SU-DHL-6 (cell line): ENCODE measurements at regions not wholly inside any gene's neighbourhood (a gene's known extent, or its start where the extent isn't known, plus 50 kb on each side); places are given as distances from the start of the nearest gene placed in this dataset.

ENCODE experiments used
- H2AFZ ChIP-seq: fragments of 200-600 bp; sonication (generic); 2 replicates; pipeline ENCODE4 v1.6.1; 2014; ENCODE audit warnings: low read depth, mild to moderate bottlenecking, moderate library complexity, mixed read lengths, antibody characterized with exemption, low read length; ENCODE audit not compliant: severe bottlenecking
- H3F3A ChIP-seq: fragments of 200-600 bp; shearing (Covaris generic); 2 replicates; pipeline ENCODE4 v1.6.0; 2016; ENCODE audit warnings: antibody characterized with exemption, mild to moderate bottlenecking; ENCODE audit not compliant: insufficient read depth
- H3K27ac ChIP-seq: fragments of 200-600 bp; sonication (generic); 2 replicates; pipeline ENCODE4 v1.5.1; 2016; ENCODE audit warnings: low read depth, mild to moderate bottlenecking, low read length, moderate library complexity, mixed read lengths
- H3K27me3 ChIP-seq: fragments of 200-600 bp; sonication (generic), shearing (Covaris generic); 2 replicates; pipeline ENCODE4 v1.6.0; 2014; ENCODE audit warnings: mild to moderate bottlenecking, low read length
- H3K36me3 ChIP-seq: fragments of 200-600 bp; sonication (generic); 2 replicates; pipeline ENCODE4 v1.6.1; 2014; ENCODE audit warnings: mild to moderate bottlenecking, low read length, mixed read lengths
- H3K4me2 ChIP-seq: fragments of 300-600, 200-600 bp; shearing (Covaris generic), sonication (generic); 2 replicates; pipeline ENCODE4 v1.6.0; 2014; ENCODE audit warnings: low read length, low read depth, mild to moderate bottlenecking; ENCODE audit not compliant: poor library complexity, severe bottlenecking
- H3K4me3 ChIP-seq: fragments of 200-600 bp; sonication (generic); 2 replicates; pipeline ENCODE4 v1.5.1; 2014; ENCODE audit warnings: antibody characterized with exemption, low read length, mild to moderate bottlenecking, mixed read lengths; ENCODE audit not compliant: insufficient read depth, poor library complexity, severe bottlenecking
- H3K79me2 ChIP-seq: fragments of 200-600 bp; sonication (generic); 2 replicates; pipeline ENCODE4 v1.6.1; 2014; ENCODE audit warnings: mild to moderate bottlenecking, low read length, moderate library complexity; ENCODE audit not compliant: insufficient read depth
- H3K9ac ChIP-seq: fragments of 200-600 bp; sonication (generic); 2 replicates; pipeline ENCODE4 v1.7.0; 2014; ENCODE audit warnings: mild to moderate bottlenecking, low read length
- H3K9me2 ChIP-seq: fragments of 200-600 bp; sonication (generic); replicated peaks from 2 replicates; pipeline ENCODE4 v1.6.1; 2014; ENCODE audit warnings: low read length; ENCODE audit not compliant: insufficient read depth
- H3K9me3 ChIP-seq: fragments of 200-600 bp; sonication (generic); 2 replicates; pipeline ENCODE4 v1.6.1; 2014; ENCODE audit warnings: low read length, mixed read lengths; ENCODE audit not compliant: insufficient read depth
- H4K20me1 ChIP-seq: fragments of 200-600 bp; sonication (generic); 2 replicates; pipeline ENCODE4 v1.6.1; 2014; ENCODE audit warnings: low read depth, mild to moderate bottlenecking, antibody characterized with exemption, low read length, moderate library complexity, mixed read lengths
- EZH2phosphoT487 ChIP-seq: fragments of 200-600 bp; sonication (generic), shearing (Covaris generic); conservative IDR thresholded peaks from 2 replicates; pipeline ENCODE4 v1.6.1; 2018; ENCODE audit warnings: mild to moderate bottlenecking, antibody characterized with exemption, low read length, moderate library complexity, mixed read lengths
- TF ChIP-seq, protein P1 (sequence below): fragments of 200-600 bp; sonication (generic); IDR thresholded peaks from one replicate; pipeline ENCODE4 v1.5.1; 2017; ENCODE audit warnings: antibody characterized with exemption, mild to moderate bottlenecking, low read length, moderate library complexity; ENCODE audit not compliant: insufficient read depth, poor library complexity, severe bottlenecking

- no peaks in the 10 kb centered on the region for H3F3A ChIP-seq
- TF ChIP-seq, protein P1, sequence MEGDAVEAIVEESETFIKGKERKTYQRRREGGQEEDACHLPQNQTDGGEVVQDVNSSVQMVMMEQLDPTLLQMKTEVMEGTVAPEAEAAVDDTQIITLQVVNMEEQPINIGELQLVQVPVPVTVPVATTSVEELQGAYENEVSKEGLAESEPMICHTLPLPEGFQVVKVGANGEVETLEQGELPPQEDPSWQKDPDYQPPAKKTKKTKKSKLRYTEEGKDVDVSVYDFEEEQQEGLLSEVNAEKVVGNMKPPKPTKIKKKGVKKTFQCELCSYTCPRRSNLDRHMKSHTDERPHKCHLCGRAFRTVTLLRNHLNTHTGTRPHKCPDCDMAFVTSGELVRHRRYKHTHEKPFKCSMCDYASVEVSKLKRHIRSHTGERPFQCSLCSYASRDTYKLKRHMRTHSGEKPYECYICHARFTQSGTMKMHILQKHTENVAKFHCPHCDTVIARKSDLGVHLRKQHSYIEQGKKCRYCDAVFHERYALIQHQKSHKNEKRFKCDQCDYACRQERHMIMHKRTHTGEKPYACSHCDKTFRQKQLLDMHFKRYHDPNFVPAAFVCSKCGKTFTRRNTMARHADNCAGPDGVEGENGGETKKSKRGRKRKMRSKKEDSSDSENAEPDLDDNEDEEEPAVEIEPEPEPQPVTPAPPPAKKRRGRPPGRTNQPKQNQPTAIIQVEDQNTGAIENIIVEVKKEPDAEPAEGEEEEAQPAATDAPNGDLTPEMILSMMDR: no peak
- TF ChIP-seq EZH2phosphoT487: no peak
- H4K20me1 ChIP-seq: no peaks in the 10 kb centered on the region
- no peak overlapping the region for H3K9ac ChIP-seq
- H3K79me2 ChIP-seq: no peaks in the 10 kb centered on the region
- H3K4me3 ChIP-seq: no peak overlapping the region
- H3K27ac ChIP-seq: no peak overlapping the region
- no peaks in the 10 kb centered on the region for H3K9me3 ChIP-seq
- no peaks in the 10 kb centered on the region for H3K27me3 ChIP-seq
- no peaks in the 10 kb centered on the region for H3K36me3 ChIP-seq
- no peak overlapping the region for H3K4me2 ChIP-seq
- H3K9me2 ChIP-seq: no peaks in the 10 kb centered on the region
- H2AFZ ChIP-seq: no peak overlapping the region
These were observed 156.3 kb upstream of the MVB12B start for GRCh38 chr9:126170286-126170823.

- no peaks in the 10 kb centered on the region for H3K9me3 ChIP-seq
- H3K27ac ChIP-seq: no peak overlapping the region
- no peaks in the 10 kb centered on the region for H3K27me3 ChIP-seq
- no peak overlapping the region for H3K9ac ChIP-seq
- no peak overlapping the region for H3K4me2 ChIP-seq
- no peaks in the 10 kb centered on the region for H3K79me2 ChIP-seq
- H3K4me3 ChIP-seq: no peak overlapping the region
- H3K9me2 ChIP-seq: no peaks in the 10 kb centered on the region
- H4K20me1 ChIP-seq: no peaks in the 10 kb centered on the region
- H3F3A ChIP-seq: no peaks in the 10 kb centered on the region
- H3K36me3 ChIP-seq: no peaks in the 10 kb centered on the region
- H2AFZ ChIP-seq: no peak overlapping the region
- TF ChIP-seq EZH2phosphoT487: no peak
- TF ChIP-seq, protein P1: no peak
These were observed 155.0 kb upstream of the MVB12B start for GRCh38 chr9:126171641-126172040.

GRCh38 chr9:126173401-126173800, 153.2 kb upstream of the MVB12B start:
- H4K20me1 ChIP-seq: no peaks in the 10 kb centered on the region
- H3K27ac ChIP-seq: no peak overlapping the region
- H3K4me2 ChIP-seq: no peak overlapping the region
- H3K27me3 ChIP-seq: no peaks in the 10 kb centered on the region
- no peak overlapping the region for H3K4me3 ChIP-seq
- no peaks in the 10 kb centered on the region for H3K9me3 ChIP-seq
- no peaks in the 10 kb centered on the region for H3K79me2 ChIP-seq
- no peak overlapping the region for H2AFZ ChIP-seq
- H3F3A ChIP-seq: no peaks in the 10 kb centered on the region
- H3K36me3 ChIP-seq: no peaks in the 10 kb centered on the region
- no peak overlapping the region for H3K9ac ChIP-seq
- H3K9me2 ChIP-seq: no peaks in the 10 kb centered on the region
- TF ChIP-seq EZH2phosphoT487: no peak
- TF ChIP-seq, protein P1: no peak
